Spleen (tissue), 7 donors: ENCODE measurements at regions not wholly inside any gene's neighbourhood (a gene's known extent, or its start where the extent isn't known, plus 50 kb on each side); places are given as distances from the start of the nearest gene placed in this dataset.

Experiments
- CTCF ChIP-seq, 11 experiments: fragments of 200-600 bp in 7 of 11; fragments of 450-650 bp in 4 of 11; sonication (generic) in 4 of 11; IDR thresholded peaks in 8 of 11; conservative IDR thresholded peaks in 3 of 11; 1 replicate in 7 of 11; 2 replicates in 4 of 11; pipeline versions ENCODE4 v1.4.0 to v1.8.0; 2016 to 2021; ENCODE audit warnings: antibody characterized with exemption in 11 of 11, inconsistent platforms in 4 of 11, mild to moderate bottlenecking in 1 of 11
- POLR2A ChIP-seq, 3 donors: fragments of 450-650 bp; IDR thresholded peaks; one replicate each; pipeline ENCODE4 v1.5.1; 2017; ENCODE audit warnings: antibody characterized with exemption in 3 of 3, mild to moderate bottlenecking in 1 of 3
- donor health status: DM: no; HTN: no; CAD: no; lungs with moderate emphysema.
- donor health status: DM: no; HTN: no; CAD: no.
- donor health status: DM: no; HTN: no; CAD: no.

- TF ChIP-seq POLR2A (IDR thresholded peaks at IDR 0.05), result no peak
- no peak for TF ChIP-seq CTCF (IDR thresholded peaks at IDR 0.05 in 8 of 11, conservative IDR thresholded peaks at IDR 0.05 in 3 of 11)
These were observed 916.2 kb upstream of the B3GALT2 start for GRCh38 chr1:194102607-194103006.
